ENCODE measurements at regions not wholly inside any gene's neighbourhood (a gene's known extent, or its start where the extent isn't known, plus 50 kb on each side); places are given as distances from the start of the nearest gene placed in this dataset.

DNA sequence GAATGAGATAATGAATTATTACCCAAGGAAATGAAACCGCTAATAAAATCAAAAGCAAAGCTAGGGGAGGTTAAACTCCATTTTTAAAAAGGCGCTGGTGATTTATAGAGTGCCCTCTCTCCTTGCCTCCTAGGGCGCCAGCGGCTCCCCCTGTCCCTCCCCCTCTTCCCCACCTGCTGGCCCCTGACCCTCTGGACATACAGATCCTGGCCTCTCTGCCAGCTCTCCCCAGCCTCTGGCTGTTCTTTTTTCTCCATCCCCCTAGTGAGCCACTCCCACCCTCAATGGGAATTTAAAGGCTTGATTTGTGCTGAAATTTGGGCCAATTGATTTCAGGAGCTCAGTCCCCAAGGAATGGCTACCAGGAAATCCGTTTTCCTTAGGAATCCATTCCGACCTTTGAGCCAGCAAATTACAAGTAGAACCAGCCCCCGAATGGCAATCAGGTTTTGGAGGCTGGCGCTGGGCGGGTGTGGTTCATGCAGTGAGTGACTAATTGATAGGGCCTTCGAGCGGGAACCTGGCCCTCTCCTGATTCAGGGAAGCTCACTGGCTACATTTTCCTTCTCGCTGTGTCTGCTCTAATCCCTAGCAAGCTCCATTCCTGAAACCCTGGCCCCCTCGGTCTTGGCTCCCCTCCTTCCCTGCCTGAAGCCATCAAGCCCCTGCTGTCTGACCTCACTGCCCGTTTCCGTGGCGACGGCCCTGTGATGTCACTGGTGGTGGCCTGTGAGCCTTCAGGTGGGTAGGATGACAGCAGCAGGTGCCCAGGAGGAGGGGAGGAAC, 141.9 kb upstream of the SDK2 start:
- no peaks in the 10 kb centered on the region for H3K36me3 ChIP-seq
- no peaks in the 10 kb centered on the region for H3K9me3 ChIP-seq
- no peak overlapping the region for H3K4me3 ChIP-seq
- no peak for TF ChIP-seq CTCF (IDR thresholded peaks at IDR 0.05)
- no peak for DNase-seq
- no peak overlapping the region for H3K27ac ChIP-seq
- H3K4me1 ChIP-seq, result no peaks in the 10 kb centered on the region
- ATAC-seq, result no peak
- intact Hi-C loops (cut with DNase I), result no loop called here
- 76% methylated on average over 8 of the region's 17 CpGs for WGBS (ENCODE audit: insufficient coverage, low coverage, low lambda C conversion rate, missing lambda C conversion rate)
- H3K27me3 ChIP-seq, result no peaks in the 10 kb centered on the region

GRCh38 chr17:73787076-73788059, 143.1 kb upstream of the SDK2 start:
- ATAC-seq (no peak), DNase-seq (peak in 1 of 3 donors; percentile 17)
- intact Hi-C loops (cut with DNase I), result no loop called here
- no peaks in the 10 kb centered on the region for H3K4me1 ChIP-seq
- no peaks in the 10 kb centered on the region for H3K9me3 ChIP-seq
- TF ChIP-seq CTCF (IDR thresholded peaks at IDR 0.05) (no peak), POLR2A (IDR thresholded peaks at IDR 0.05) (no peak)
- H3K27me3 ChIP-seq, result no peaks in the 10 kb centered on the region
- no peaks in the 10 kb centered on the region for H3K36me3 ChIP-seq
- no peak overlapping the region for H3K27ac ChIP-seq
- no peak overlapping the region for H3K4me3 ChIP-seq
- WGBS (ENCODE audit: insufficient coverage, low coverage, low lambda C conversion rate, missing lambda C conversion rate), result 59% methylated on average over 11 of the region's 13 CpGs

GRCh38 chr17:73788111-73788510, 143.9 kb upstream of the SDK2 start:
- ATAC-seq (no peak), DNase-seq (no peak)
- intact Hi-C loops (cut with DNase I), result no loop called here
- TF ChIP-seq POLR2A (IDR thresholded peaks at IDR 0.05) (no peak), CTCF (IDR thresholded peaks at IDR 0.05) (no peak)
- WGBS (ENCODE audit: insufficient coverage, low coverage, low lambda C conversion rate, missing lambda C conversion rate), result 88% methylated on average over 4 of the region's 4 CpGs
- H3K4me3 ChIP-seq, result no peak overlapping the region
- no peaks in the 10 kb centered on the region for H3K9me3 ChIP-seq
- no peaks in the 10 kb centered on the region for H3K36me3 ChIP-seq
- H3K4me1 ChIP-seq, result no peaks in the 10 kb centered on the region
- H3K27me3 ChIP-seq, result no peaks in the 10 kb centered on the region
- H3K27ac ChIP-seq, result no peak overlapping the region

DNA sequence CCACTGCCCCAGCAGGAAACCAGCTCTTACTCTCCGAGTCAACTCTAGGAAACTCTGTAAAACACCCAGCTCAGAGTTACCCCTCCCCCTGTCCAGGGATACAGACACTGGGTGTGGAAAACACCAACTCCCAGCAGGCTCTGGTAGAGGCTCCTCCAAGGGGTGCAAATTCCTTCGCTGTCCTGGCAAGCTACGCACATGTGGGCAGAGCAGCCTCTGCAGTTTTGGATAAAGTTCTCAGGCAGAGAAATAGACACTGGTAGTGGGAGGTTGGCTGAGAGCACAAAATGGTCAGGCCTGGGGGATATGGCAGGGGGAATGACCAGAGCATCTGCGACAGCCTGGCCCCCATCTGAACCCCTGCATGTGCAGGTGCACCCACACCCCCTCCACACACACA, 146.9 kb upstream of the SDK2 start:
- no peaks in the 10 kb centered on the region for H3K36me3 ChIP-seq
- intact Hi-C loops (cut with DNase I), result no loop called here
- TF ChIP-seq CTCF (IDR thresholded peaks at IDR 0.05) (no peak), POLR2A (IDR thresholded peaks at IDR 0.05) (no peak)
- no peak overlapping the region for H3K27ac ChIP-seq
- ATAC-seq (no peak), DNase-seq (peak in 1 of 3 donors; percentile 21)
- H3K4me1 ChIP-seq, result peaks cover 0 to 11% (median 8%) of the 10 kb centered on the region in 4 donors
- no peaks in the 10 kb centered on the region for H3K9me3 ChIP-seq
- no peak overlapping the region for H3K4me3 ChIP-seq
- no peaks in the 10 kb centered on the region for H3K27me3 ChIP-seq
- 70% methylated on average over 2 of the region's 4 CpGs for WGBS (ENCODE audit: insufficient coverage, low coverage, low lambda C conversion rate, missing lambda C conversion rate)

All from right lobe of liver (tissue), 6 donors.